GM04504 (cell line): ENCODE measurements at regions not wholly inside any gene's neighbourhood (a gene's known extent, or its start where the extent isn't known, plus 50 kb on each side); places are given as distances from the start of the nearest gene placed in this dataset.
"Not testable (repeated sequence)": the region's sequence is repeated elsewhere in the genome, so short reads cannot be mapped to it uniquely, and the experiment has no call there.

Source experiments
- DNase-seq: peaks from one replicate; pipeline ENCODE4 v3.0.0-alpha.2; 2012; ENCODE audit warnings: low read depth

GRCh38 chrX:35221391-35221790 is 278.8 kb downstream of the FAM47B start:
- not testable (repeated sequence) for DNase-seq

DNA sequence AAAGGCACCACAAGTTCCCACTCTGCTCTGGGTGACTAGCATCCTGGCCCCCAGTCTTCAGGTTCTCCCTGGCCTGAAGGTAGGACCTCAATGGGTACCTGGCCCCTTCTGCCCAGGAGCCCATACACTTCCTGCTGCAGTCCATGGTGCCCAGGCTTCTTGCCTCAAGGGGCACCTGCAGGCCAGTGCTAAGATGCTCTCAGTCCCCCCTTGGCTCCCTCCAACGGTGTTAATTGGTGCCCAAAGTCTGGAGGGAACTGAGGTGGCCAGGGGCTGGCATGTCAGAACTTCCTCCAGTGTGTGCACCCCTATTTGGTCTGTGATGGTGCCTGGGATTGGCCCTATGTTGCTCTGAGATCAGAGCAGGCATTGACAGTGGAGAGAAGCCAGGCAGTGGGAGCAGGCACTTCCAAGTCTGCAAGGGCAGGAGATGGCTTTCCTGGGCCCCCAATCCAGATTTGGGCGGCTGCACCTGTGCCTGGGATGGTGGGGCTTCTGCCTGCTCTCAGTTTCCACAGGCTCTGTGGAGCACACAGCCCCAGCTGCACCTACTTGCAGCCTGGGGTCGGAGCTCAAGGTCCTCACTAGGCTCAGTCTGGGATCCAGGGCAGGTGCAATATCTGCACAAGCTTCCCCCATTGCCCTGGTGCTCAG is 301.6 kb downstream of the FAM47B start:
- no peak for DNase-seq

DNA sequence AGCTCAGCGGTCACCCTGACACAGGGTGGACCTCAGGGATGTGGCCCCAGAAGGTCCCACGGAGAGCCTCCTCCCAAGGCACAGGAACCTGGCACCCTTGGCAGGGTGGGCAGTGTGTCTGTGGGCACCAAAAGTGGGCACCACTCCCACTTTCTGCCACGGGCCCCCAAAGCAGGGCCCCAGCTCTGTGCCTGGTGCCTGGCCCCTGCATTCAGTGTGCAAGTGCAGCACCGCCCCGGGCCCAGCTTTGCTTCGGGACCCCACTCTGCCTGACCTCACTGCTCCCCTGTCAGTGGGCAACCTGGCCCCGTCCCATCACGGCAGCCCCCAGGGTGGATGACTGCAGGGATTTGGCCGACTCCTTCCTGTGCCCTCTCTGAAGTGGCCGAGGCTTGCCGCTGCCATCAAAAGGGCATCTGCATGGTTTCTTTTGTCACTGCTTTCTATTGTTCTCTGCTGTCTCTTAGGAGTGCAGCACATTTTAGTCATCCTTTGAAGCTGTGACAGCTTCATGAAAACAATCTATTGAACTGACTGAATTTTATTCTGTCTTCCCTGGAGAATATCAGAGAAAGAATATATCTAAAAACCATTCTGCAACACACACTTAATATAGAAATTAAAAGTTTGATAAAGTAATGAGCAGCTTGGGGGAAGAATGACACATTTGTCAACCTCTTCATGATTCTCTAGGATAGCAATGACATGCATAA is 302.4 kb downstream of the FAM47B start:
- DNase-seq: no peak

- DNase-seq: no peak
Measured at GRCh38 chrX:35251226-35251625, 308.6 kb downstream of the FAM47B start.

DNA sequence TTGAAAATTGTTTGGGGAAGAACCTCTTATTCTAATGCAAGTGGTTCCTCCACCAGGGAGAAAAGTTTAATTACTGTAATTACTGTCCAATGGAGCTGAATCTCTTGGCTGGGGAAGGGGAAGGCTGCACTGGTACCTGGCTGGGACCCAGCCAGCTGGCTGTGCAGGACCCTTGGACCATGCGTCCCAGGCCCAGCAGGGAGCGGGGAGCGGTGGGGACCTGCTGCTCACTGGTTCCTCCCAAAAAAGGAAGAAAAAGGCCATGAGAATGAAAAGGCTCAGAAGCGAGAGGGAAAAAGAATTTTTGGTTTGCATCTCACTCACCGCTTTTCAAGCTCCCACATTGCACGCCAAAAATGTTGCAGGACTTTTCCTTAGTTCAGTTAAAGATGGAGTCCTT is 333.5 kb downstream of the FAM47B start:
- no peak for DNase-seq

DNA sequence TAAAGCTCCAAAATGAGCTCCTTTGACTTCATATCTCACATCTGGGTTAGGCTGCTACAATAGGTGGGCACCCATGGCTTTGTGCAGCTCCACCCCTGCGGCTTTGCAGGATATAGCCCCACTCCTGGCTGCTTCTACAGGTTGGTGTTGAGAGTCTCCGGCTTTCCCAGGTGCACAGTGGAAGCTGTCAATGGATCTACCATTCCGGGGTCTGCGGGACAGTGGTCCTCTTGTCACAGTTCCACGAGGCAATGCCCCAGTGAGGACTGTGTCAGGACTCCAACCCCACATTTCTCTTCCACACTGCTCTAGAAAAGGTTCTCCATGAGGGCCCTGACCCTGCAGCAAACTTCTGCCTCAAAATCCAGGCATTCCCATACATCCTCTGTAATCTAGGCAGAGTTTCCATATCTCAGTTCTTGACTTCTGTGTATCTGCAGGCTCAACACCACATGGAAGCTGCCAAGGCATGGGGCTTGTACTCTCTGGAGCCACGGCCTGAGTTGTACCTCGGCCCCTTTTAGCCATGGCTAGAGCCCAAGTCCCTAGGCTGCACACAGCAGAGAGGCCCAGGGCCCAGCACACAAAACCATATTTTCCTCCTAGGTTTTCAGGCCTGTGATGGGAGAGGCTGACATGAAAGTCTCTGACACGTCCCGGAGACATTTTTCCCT is 342.8 kb downstream of the FAM47B start:
- DNase-seq: no peak

DNA sequence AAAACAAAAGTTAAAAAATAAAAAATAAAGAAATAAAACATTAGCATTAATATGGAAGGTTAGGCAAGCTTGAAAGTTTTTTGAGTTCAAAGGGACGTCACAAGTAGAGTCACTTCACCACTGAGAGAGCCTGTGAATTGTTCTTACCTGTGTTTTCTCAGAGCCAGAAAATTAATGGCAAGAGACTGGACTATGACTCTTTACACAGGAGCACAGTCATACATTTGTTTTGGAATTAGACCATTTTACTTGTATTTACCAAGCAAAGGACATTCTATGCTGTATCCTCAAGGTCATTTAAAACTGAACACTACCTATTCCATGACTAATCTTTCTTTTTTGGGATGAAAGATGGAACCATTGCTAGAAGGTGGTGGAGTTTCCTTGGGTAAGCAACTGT is 346.1 kb downstream of the FAM47B start:
- no peak for DNase-seq

GRCh38 chrX:35289952-35290351 is 347.4 kb downstream of the FAM47B start:
- no peak for DNase-seq

GRCh38 chrX:35291013-35291412 is 348.4 kb downstream of the FAM47B start:
- DNase-seq: no peak

- DNase-seq: no peak
Measured at GRCh38 chrX:35292522-35292921, 349.9 kb downstream of the FAM47B start.

DNA sequence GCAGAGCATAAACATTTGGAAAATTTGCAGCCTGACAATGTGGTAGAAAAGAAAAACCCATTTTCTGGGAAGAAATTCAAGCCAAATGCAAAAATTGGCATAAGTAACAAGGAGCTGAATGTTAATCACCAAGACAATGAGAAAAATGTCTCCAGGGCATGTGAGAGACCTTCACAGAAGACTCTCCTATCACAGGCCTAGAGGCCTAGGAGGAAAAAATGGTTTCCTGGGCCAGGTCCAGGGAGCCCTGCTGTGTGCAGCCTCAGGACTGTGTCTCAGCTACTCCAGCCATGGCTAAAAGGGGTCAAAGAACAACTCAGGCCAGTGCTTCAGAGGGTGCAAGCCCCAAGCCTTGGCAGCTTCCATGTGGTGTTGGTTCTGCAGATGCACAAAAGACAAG is 362.4 kb downstream of the FAM47B start:
- not testable (repeated sequence) for DNase-seq

- no peak for DNase-seq
Measured at GRCh38 chrX:35339796-35340195, 397.2 kb downstream of the FAM47B start.

GRCh38 chrX:35340465-35340864 is 397.9 kb downstream of the FAM47B start:
- no peak for DNase-seq

DNA sequence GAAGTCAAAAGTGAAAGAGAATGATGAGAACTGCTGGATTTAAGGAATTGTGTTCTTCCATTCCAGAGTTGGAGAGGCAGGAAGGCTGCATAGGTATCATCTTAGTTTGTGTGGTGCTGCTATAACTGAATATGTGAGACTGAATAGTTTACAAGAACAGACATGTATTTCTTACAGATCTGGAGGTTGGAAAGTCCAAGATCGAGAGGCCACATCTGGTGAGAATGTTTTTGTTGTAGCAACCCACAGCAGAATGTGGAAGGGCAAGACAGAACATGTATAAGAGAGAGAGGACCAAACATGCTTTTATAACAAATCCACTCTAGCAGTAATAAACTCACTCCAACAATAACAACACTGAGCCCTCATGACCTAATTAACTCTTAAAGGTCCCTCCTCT is 408.6 kb downstream of the FAM47B start:
- no peak for DNase-seq

DNA sequence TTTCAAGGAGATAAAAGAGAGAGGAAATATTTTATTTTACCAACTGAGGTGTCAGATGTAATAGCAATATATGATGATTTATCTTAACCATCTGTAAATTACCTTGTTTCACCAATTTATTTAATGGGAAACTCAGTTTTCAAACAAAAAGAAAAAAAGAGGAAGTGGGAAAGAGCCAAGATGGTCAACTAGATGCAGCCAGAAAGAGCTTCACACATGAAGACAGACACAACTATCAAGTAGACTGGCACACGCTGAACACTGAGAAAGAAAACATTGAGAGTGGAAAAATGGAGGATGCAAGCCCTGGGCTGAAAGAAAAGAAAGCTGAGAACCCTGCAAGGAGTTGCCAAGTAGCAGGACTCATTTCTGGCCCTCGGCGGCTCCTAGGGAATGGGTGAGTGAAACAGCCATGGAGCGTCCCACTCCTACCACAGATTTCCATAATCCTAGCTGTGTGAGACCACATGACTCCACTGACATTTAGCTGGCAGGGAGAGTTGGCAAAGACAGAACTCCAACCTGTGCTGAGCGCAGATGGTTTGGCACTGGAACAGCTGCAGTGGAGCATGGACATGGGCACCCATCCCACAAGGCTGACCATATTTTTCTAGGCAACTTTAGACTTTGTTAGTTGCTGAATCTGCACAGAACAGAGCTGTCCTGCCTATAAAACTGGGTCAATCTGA is 409.3 kb downstream of the FAM47B start:
- no peak for DNase-seq

DNA sequence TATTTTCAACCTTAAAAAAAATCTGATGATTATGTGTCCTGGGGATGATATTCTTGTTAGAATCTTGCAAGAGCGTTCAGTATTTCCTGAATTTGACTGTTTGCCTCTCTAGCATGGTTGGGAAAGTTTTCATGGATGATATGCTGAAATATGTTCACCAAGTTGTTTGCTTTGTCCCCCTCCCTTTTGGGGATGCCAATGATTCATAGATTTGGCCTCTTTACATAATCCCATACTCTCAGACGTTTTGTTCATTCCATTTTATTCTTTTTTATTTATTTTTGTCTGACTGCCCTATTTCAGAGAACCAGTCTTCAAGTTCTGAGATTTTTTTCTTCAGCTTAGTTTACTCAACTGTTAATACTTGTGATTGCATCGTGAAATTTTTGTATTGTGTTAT is 415.1 kb downstream of the FAM47B start:
- no peak for DNase-seq

- DNase-seq: no peak
Measured at GRCh38 chrX:35362866-35363265, 420.3 kb downstream of the FAM47B start.

GRCh38 chrX:35374116-35374515 is 424.0 kb upstream of the MAGEB16 start:
- DNase-seq: no peak

GRCh38 chrX:35380808-35381700 is 417.1 kb upstream of the MAGEB16 start:
- peak; percentile 3 for DNase-seq

DNA sequence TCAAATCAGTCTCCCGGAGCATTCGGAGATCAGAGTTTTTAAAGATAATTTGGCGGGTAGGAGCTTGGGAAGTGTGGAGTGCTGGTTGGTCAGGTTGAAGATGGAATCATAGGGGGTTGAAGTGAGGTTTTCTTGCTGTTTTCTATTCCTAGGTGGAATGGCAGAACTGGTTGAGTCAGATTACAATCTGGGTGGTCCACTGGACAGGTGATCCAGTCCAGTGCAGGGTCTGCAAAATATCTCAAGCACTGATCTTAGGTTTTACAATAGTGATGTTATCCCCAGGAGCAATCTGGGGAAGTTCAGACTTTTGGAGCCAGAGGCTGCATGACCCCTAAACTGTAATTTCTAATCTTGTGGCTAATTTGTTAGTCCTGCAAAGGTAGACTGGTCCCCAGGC is 416.4 kb upstream of the MAGEB16 start:
- DNase-seq: not testable (repeated sequence)

DNA sequence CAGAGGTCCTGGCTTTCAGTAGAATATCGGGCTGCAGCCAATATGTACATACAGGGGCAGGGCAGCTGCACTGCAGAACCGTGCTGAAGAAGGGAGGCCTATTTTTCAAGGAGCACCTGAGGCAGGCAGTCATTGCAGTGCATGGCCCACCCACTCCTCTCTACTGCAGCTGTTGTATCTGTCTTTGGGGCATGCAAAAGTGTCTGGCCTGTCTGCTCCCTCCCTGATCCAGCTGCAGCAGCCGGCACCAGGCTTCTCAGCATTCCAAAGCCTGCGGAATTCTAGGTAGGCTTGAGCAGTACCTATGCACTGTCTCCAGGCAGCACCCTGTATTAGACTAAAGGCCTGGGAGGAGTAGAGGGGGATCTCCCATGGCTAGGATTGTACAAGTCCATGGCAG is 415.2 kb upstream of the MAGEB16 start:
- DNase-seq: no peak

DNA sequence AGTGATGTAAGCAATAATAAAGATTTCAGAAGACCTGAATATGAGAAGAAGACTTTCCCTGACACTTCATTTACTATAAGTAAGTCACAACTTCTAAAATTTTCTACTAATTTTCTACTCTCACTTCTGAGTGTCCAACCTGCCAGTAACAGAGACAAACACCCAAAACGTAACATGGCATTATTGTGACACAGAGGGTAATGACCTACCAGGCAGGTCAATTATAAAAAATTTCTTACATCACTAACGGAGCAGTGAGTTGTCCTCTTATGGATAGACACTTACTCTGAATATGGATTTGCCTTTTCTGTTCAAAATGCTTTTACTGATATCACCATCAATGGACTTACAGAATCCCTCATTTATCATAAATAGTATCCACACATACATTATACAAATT is 405.9 kb upstream of the MAGEB16 start:
- no peak for DNase-seq
